OCI-LY3 (cell line): ENCODE measurements at regions not wholly inside any gene's neighbourhood (a gene's known extent, or its start where the extent isn't known, plus 50 kb on each side); places are given as distances from the start of the nearest gene placed in this dataset.

Experiments used
- EZH2phosphoT487 ChIP-seq: fragments of 200-600 bp; shearing (Covaris generic); IDR thresholded peaks from 2 replicates; pipeline ENCODE4 v1.6.1; 2018; ENCODE audit warnings: antibody characterized with exemption, mixed run types, low read depth
- TF ChIP-seq, protein P1 (sequence below): fragments of 200-600, 300-600 bp; sonication (generic); IDR thresholded peaks from 2 replicates; pipeline ENCODE4 v1.5.1; 2014; ENCODE audit warnings: antibody characterized with exemption, low read length, low read depth

GRCh38 chr14:71604231-71604630 lies 328.0 kb upstream of the RGS6 start:
- no peak for TF ChIP-seq EZH2phosphoT487
- TF ChIP-seq, protein P1, sequence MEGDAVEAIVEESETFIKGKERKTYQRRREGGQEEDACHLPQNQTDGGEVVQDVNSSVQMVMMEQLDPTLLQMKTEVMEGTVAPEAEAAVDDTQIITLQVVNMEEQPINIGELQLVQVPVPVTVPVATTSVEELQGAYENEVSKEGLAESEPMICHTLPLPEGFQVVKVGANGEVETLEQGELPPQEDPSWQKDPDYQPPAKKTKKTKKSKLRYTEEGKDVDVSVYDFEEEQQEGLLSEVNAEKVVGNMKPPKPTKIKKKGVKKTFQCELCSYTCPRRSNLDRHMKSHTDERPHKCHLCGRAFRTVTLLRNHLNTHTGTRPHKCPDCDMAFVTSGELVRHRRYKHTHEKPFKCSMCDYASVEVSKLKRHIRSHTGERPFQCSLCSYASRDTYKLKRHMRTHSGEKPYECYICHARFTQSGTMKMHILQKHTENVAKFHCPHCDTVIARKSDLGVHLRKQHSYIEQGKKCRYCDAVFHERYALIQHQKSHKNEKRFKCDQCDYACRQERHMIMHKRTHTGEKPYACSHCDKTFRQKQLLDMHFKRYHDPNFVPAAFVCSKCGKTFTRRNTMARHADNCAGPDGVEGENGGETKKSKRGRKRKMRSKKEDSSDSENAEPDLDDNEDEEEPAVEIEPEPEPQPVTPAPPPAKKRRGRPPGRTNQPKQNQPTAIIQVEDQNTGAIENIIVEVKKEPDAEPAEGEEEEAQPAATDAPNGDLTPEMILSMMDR = no peak
